BLaER1 (cell line): ENCODE measurements at regions not wholly inside any gene's neighbourhood (a gene's known extent, or its start where the extent isn't known, plus 50 kb on each side); places are given as distances from the start of the nearest gene placed in this dataset.

Experiments used
- H3K27ac ChIP-seq: shearing (Covaris generic); formaldehyde crosslinking; 2 replicates; pipeline ENCODE4 v1.8.1; 2022
- H3K27me3 ChIP-seq: shearing (Covaris generic); formaldehyde crosslinking; 2 replicates; pipeline ENCODE4 v1.8.1; 2022
- H3K36me3 ChIP-seq: shearing (Covaris generic); formaldehyde crosslinking; 2 replicates; pipeline ENCODE4 v1.8.1; 2022
- H3K4me1 ChIP-seq: shearing (Covaris generic); formaldehyde crosslinking; 2 replicates; pipeline ENCODE4 v1.8.1; 2022
- H3K4me2 ChIP-seq: shearing (Covaris generic); formaldehyde crosslinking; 2 replicates; pipeline ENCODE4 v1.8.1; 2022
- H3K4me3 ChIP-seq: shearing (Covaris generic); formaldehyde crosslinking; 2 replicates; pipeline ENCODE4 v1.8.1; 2022
- H3K9ac ChIP-seq: shearing (Covaris generic); formaldehyde crosslinking; 2 replicates; pipeline ENCODE4 v1.8.1; 2022
- H3K9me3 ChIP-seq: shearing (Covaris generic); formaldehyde crosslinking; 2 replicates; pipeline ENCODE4 v1.8.1; 2022
- H4K20me1 ChIP-seq: shearing (Covaris generic); formaldehyde crosslinking; 2 replicates; pipeline ENCODE4 v1.8.1; 2022
- Cebpa-rat ChIP-seq: shearing (Covaris generic); IDR thresholded peaks from 2 replicates; pipeline ENCODE4 v1.8.1; 2022

GRCh38 chr3:165523801-165524200 is 313.4 kb downstream of the BCHE start:
- TF ChIP-seq Cebpa-rat: no peak
- no peaks in the 10 kb centered on the region for H3K4me1 ChIP-seq

GRCh38 chr3:165522386-165522785 is 314.8 kb downstream of the BCHE start:
- no peak for TF ChIP-seq Cebpa-rat

More at GRCh38 chr3:165523801-165524200, 313.4 kb downstream of the BCHE start:
- no peak overlapping the region for H3K27ac ChIP-seq
- H4K20me1 ChIP-seq: no peaks in the 10 kb centered on the region
- H3K27me3 ChIP-seq: no peaks in the 10 kb centered on the region
- no peak overlapping the region for H3K9ac ChIP-seq
- H3K4me2 ChIP-seq: no peak overlapping the region
- H3K9me3 ChIP-seq: no peaks in the 10 kb centered on the region
- H3K4me3 ChIP-seq: no peak overlapping the region
- no peaks in the 10 kb centered on the region for H3K36me3 ChIP-seq

GRCh38 chr3:165521131-165521871 is 315.9 kb downstream of the BCHE start:
- no peak overlapping the region for H3K4me2 ChIP-seq
- H3K27ac ChIP-seq: no peak overlapping the region
- H3K36me3 ChIP-seq: no peaks in the 10 kb centered on the region
- H3K9me3 ChIP-seq: no peaks in the 10 kb centered on the region
- TF ChIP-seq Cebpa-rat: no peak
- no peaks in the 10 kb centered on the region for H3K4me1 ChIP-seq
- H3K9ac ChIP-seq: no peak overlapping the region
- no peaks in the 10 kb centered on the region for H3K27me3 ChIP-seq
- H4K20me1 ChIP-seq: no peaks in the 10 kb centered on the region
- H3K4me3 ChIP-seq: no peak overlapping the region

More at GRCh38 chr3:165522386-165522785, 314.8 kb downstream of the BCHE start:
- no peaks in the 10 kb centered on the region for H3K27me3 ChIP-seq
- H4K20me1 ChIP-seq: no peaks in the 10 kb centered on the region
- H3K4me3 ChIP-seq: no peak overlapping the region
- no peak overlapping the region for H3K4me2 ChIP-seq
- no peak overlapping the region for H3K9ac ChIP-seq
- no peaks in the 10 kb centered on the region for H3K36me3 ChIP-seq
- H3K27ac ChIP-seq: no peak overlapping the region
- H3K9me3 ChIP-seq: no peaks in the 10 kb centered on the region
- no peaks in the 10 kb centered on the region for H3K4me1 ChIP-seq

GRCh38 chr3:165519687-165520086 is 317.5 kb downstream of the BCHE start:
- Histone ChIP-seq H3K4me1 (no peaks in the 10 kb centered on the region), H4K20me1 (no peaks in the 10 kb centered on the region), H3K4me2 (no peak overlapping the region), H3K36me3 (no peaks in the 10 kb centered on the region), H3K4me3 (no peak overlapping the region), H3K9ac (no peak overlapping the region), H3K27ac (no peak overlapping the region), H3K9me3 (no peaks in the 10 kb centered on the region), H3K27me3 (no peaks in the 10 kb centered on the region)
- no peak for TF ChIP-seq Cebpa-rat

- Histone ChIP-seq H3K36me3 (no peaks in the 10 kb centered on the region), H3K4me3 (no peak overlapping the region), H3K9ac (no peak overlapping the region), H3K4me2 (no peak overlapping the region), H3K27ac (no peak overlapping the region), H3K4me1 (no peaks in the 10 kb centered on the region), H3K27me3 (no peaks in the 10 kb centered on the region), H4K20me1 (no peaks in the 10 kb centered on the region), H3K9me3 (no peaks in the 10 kb centered on the region)
- no peak for TF ChIP-seq Cebpa-rat
Measured at GRCh38 chr3:165518346-165518745, 318.9 kb downstream of the BCHE start.

- no peaks in the 10 kb centered on the region for H3K4me1 ChIP-seq
- H3K27me3 ChIP-seq: no peaks in the 10 kb centered on the region
- no peaks in the 10 kb centered on the region for H3K36me3 ChIP-seq
- no peak for TF ChIP-seq Cebpa-rat
- no peak overlapping the region for H3K4me2 ChIP-seq
- no peaks in the 10 kb centered on the region for H3K9me3 ChIP-seq
- H3K4me3 ChIP-seq: no peak overlapping the region
- no peak overlapping the region for H3K27ac ChIP-seq
- H3K9ac ChIP-seq: no peak overlapping the region
- no peaks in the 10 kb centered on the region for H4K20me1 ChIP-seq
Measured at GRCh38 chr3:165513715-165514701, 317.8 kb upstream of the SLITRK3 start.

- Histone ChIP-seq H4K20me1 (no peaks in the 10 kb centered on the region), H3K4me2 (peak overlapping the region; percentile 27), H3K27ac (no peak overlapping the region), H3K9ac (no peak overlapping the region), H3K4me3 (no peak overlapping the region), H3K27me3 (no peaks in the 10 kb centered on the region), H3K4me1 (peaks cover 3% of the 10 kb centered on the region; the same call in 1 of the 2 replicates), H3K9me3 (peaks cover 15% of the 10 kb centered on the region), H3K36me3 (no peaks in the 10 kb centered on the region)
- no peak for TF ChIP-seq Cebpa-rat
Measured at GRCh38 chr3:165507576-165507975, 311.4 kb upstream of the SLITRK3 start.

GRCh38 chr3:165507060-165507459 is 310.9 kb upstream of the SLITRK3 start:
- peaks cover 4% of the 10 kb centered on the region; the same call in 1 of the 2 replicates for H3K4me1 ChIP-seq
- no peak overlapping the region for H3K4me3 ChIP-seq
- TF ChIP-seq Cebpa-rat: no peak
- H3K27ac ChIP-seq: no peak overlapping the region
- H3K36me3 ChIP-seq: no peaks in the 10 kb centered on the region
- H3K9me3 ChIP-seq: peaks cover 15% of the 10 kb centered on the region
- H3K9ac ChIP-seq: no peak overlapping the region
- H4K20me1 ChIP-seq: no peaks in the 10 kb centered on the region
- no peaks in the 10 kb centered on the region for H3K27me3 ChIP-seq
- peak overlapping the region; percentile 27; the same call in 1 of the 2 replicates for H3K4me2 ChIP-seq

- Histone ChIP-seq H3K9ac (no peak overlapping the region), H4K20me1 (no peaks in the 10 kb centered on the region), H3K4me1 (peaks cover 4% of the 10 kb centered on the region; the same call in 1 of the 2 replicates), H3K4me3 (no peak overlapping the region), H3K36me3 (no peaks in the 10 kb centered on the region), H3K9me3 (peaks cover 15% of the 10 kb centered on the region), H3K27ac (no peak overlapping the region), H3K27me3 (no peaks in the 10 kb centered on the region), H3K4me2 (no peak overlapping the region)
- no peak for TF ChIP-seq Cebpa-rat
Measured at GRCh38 chr3:165505657-165506056, 309.5 kb upstream of the SLITRK3 start.

GRCh38 chr3:165504554-165504953 is 308.4 kb upstream of the SLITRK3 start:
- Histone ChIP-seq H3K36me3 (no peaks in the 10 kb centered on the region), H3K4me1 (peaks cover 4% of the 10 kb centered on the region; the same call in 1 of the 2 replicates), H3K9ac (no peak overlapping the region), H3K4me2 (no peak overlapping the region), H3K27ac (no peak overlapping the region), H3K9me3 (peaks cover 15% of the 10 kb centered on the region), H4K20me1 (no peaks in the 10 kb centered on the region), H3K4me3 (no peak overlapping the region), H3K27me3 (no peaks in the 10 kb centered on the region)
- no peak for TF ChIP-seq Cebpa-rat
